CD4-positive, alpha-beta T cell treated with Interferon alpha-2 for 1 hour (primary cell): ENCODE measurements at regions not wholly inside any gene's neighbourhood (a gene's known extent, or its start where the extent isn't known, plus 50 kb on each side); places are given as distances from the start of the nearest gene placed in this dataset.

ENCODE experiments used
- DNase-seq, 2 donors: peaks; one replicate each; pipeline ENCODE4 v3.0.0-alpha.2; 2020 to 2022

DNA sequence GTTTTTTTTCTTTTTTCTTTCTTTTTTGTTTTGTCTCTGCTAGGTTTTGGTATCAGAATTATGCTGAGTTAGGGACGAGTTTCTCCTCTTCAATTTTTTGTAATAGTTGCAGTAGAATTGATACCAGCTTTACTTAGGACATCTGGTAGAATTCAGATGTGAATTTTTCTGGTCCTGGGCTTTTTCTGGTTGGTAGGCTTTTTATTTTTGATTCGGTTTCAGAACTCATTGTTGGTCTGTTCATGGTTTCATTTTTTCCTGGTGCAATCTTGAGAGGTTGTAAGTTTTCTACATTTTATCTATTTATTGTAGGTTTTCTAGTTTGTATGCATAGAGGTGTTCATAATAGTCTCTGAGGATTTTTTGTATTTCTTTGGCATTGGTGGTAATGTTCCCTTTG is 498.1 kb upstream of the CPEB2 start:
- DNase-seq, result no peak

DNA sequence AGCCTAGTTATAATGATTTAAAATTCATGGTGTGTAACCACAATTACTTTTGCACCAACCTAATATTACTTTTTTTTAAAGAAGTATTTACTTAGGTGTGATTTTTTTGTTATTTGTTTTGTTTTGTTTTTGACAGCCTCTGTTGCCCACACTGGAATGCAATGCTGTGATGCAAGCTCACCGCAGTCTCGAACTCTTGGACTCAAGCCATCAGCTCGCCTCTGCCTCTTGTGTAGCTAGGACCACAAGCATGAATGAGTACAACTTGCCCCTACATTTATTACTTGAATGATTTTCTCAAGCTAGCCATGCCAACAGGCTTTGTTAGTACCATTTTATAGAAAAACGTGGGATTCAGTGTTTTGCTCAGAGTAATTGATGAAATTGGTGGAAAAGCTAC is 488.8 kb upstream of the CPEB2 start:
- DNase-seq, result no peak

DNA sequence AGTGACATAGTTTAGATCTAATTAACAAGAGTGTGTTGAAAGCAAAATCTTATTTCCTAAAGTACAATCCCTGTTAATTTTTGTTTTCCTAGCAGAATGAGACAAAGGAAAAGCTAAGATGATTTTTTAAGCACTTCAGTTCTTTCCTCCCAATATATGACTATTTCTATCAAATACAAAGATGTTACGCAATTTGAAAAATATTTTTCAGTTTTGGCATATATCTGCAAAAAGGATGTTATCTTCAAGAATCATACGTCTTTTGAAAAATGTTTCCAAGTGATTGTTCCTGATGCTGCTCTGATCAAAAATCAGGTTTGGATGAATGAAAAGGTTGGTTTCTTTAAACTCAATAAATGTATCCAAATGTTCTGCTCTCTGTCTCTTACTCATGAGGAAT is 486.7 kb upstream of the CPEB2 start:
- no peak for DNase-seq

DNA sequence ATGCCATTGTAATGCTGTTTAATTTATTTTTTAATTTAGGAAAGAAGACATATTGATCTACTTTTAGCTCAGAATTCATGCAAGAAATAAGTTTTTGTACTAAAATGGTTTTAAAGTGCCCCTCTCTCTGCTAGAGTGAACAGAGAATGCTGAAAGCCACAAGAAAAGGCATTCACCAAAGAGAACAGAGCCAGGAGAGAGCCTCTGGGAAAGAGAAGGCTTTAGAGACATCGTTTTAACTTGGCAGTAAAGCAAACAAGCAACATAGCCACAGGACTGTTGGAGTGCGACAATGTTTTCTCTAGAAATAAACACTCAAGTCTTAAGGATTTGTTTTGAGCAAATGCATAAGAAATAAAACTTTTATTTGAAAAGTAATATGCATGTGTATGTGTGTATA is 484.1 kb upstream of the CPEB2 start:
- DNase-seq, result no peak

DNA sequence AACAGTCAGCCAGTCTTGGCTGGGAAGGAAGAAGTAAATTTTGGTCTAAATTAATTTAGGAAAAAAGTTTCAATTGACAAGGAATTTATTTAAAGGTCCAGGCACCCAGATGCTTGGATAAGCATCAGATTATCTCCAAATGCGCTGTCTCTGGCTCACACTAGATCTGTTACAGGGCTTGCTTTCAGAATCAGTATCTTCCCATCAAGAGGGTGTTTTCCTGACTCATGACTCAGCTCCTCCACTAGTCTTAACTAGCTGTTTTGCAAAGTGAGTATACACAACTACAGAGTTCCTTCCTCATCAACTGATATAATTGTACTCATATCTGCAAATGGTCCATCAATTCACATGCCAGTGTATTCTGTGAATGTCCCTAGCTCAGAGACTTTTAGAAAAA is 482.1 kb upstream of the CPEB2 start:
- no peak for DNase-seq

DNA sequence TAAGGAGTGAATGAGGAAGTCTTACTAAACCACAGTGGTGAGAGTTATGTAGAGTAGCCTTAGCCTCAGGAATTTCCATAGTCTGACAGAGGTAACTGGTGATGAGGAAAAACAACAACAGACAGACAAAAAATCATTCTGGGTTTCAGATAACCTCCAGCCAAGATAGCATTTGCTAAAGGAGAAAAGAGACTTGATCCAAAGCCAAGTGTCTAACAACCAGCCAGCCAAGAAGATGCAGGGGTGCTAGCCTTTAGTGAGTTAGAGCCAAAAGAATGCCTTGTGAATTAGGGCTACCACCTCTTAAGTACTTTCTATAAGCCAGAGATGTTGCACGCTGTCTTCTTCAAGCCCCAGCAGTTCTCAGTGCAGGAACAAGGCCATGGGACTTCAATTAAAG is 478.0 kb upstream of the CPEB2 start:
- DNase-seq, result no peak

DNA sequence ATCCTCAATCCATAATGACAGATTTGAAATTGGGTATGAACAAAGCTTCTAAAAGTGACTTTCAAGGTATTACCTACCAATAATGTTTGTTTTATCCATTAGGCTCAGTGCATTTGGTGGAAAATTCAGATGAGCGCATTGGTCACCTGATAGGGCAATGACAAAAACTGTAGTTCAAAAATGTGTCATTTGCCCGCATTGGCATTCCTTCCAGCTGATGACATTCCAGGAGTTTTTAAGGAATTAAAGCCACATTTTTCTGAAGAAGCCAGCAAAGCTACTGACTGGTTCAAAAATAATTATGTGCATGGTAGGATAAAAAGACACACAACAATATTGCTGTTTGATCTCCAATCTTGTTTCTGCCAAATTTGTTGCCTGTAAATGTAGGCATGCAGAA is 473.4 kb upstream of the CPEB2 start:
- DNase-seq, result no peak

DNA sequence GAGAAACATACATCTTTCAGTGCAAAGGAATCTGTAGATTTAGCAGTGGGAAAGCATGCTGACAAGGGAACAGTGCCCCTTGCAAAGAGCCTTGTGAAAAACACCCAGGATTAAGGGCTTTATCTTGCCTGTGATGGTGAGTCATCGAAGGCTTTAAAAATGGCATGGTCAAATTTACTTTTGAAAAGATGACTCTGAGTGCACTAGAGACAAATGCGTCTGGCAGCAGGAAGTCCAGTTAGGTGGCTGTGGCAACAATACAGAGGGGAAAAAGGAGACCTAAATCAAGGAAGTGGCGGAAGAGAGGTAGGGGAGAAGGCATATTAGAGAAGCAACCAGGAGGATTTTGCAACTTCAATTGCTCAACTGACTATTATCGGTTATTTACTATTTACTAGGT is 472.6 kb upstream of the CPEB2 start:
- no peak for DNase-seq

DNA sequence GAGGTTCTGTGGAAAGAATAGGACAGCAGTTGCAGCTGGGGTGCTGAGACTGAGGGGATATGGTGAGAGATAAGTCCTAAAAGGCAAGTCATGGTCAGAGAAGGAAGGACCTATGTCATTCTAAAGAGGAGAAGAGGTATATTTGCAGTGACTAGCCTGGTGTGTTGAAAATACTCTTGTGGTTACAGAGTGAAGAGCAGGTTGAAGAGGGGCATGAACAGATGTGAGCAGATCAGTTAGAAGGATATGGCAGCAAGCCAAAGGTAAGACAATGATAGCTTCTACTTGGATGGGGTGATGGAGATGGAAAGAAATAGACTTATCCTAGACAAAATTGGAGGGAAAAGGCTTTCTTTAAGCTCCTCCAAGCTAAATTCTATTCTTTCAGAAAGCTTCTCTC is 469.8 kb upstream of the CPEB2 start:
- DNase-seq, result no peak

DNA sequence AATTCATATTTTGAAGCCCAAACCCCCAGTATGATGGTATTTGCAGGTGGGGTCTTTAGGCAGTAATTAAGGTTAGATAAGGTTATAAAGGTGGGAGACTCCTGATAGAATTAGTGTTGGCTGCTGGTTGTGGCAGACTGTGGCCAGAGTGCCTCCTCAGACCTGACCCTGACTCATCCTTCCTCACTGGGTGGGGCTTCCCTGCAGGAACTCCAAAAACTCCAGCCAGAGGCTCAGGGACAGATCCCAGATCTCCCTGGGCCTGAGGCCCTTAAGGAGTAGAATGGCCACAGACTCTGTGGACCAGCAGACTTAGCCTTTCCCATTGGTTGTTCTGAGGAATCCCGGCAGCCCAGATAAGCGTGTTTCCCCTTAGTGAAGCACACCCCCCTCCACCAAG is 463.0 kb upstream of the CPEB2 start:
- DNase-seq, result no peak

DNA sequence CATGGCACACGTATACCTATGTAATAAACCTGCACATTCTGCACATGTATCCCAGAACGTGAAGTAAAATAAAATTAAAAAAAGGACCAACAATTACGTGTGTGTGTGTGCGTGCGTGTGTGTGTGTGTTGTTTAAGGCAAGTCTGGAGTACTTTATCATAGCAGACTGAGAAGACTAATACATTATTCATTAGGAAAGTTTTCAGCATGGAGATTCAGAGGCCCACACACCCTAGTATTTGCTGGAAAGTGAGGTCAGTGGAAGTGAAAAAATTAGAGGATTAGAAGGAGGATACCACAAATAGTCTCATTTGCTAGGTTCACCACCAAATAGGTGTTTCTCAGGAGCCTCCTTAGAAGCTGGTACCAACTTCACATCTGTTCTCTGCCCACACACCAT is 457.1 kb upstream of the CPEB2 start:
- no peak for DNase-seq

DNA sequence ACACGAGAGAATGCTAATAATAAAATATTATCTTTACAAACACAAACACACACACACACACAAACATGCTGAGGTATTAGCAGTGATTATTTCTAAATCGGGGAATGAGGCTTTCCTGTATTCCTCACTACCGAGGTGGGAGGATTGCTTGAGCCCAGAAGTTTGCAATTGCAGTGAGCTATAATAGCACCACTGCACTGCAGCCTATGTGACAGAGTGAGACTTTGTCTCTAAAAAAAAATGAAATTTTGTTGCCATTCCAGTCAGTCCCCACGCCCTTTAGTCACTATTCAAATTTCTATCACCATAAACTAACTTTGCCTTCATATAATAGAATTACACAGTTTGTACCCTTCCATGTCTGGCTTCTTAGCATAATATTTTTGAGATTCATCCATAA is 456.5 kb upstream of the CPEB2 start:
- no peak for DNase-seq

DNA sequence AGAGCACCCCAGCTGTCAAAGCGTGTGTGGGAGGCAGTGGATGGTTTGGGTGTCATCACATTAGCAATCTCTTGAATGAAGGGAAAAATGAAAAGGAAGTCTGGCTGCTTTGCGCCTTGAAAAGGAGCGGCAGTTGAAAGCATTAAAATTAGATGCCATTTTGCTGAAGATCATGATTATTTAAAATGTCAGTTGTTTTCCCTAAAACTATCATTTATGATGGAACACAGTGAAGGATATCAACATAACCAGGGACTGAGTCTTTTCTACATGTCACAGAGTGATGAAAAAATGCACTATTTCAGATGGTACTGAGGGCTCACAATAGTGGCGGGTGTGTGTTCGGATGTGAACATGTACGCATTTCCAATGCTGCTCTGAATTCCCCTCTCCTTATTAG is 450.2 kb upstream of the CPEB2 start:
- no peak for DNase-seq

DNA sequence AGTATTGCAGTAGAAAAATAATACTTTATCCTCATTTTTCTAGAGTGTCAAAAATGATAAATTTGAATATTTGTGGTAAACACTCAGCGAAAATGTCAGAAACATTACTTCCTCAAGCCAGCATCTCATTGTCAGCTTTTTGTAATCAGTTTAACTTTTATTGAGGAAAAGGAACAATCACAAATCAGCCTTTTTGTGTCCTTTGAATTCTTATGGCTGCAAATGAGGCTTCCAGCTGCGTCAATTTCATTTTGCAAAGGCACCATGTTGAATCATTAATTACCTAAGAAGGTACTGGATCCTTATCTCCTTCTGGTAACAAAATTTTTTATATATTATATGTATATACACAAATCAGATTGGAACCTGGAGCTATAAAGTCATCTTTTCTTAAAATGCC is 442.6 kb upstream of the CPEB2 start:
- no peak for DNase-seq

DNA sequence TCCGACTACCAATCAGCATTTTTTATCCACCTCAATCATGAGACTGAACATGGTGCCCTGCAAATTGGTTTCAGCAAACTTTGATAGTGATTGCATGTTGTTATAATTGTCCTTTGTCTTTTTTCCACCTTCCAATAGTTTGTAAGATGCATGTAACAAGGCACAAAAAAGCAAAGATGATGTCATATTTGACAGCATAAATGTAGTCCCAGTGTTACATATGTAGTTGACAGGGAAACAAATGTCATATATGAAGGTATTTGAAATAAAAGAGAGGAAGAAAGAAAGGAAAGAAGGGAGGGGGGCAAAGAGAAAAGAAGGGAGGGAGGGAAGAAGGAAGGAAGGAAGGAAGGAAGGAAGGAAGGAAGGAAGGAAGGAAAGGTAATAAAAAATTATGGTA is 441.7 kb upstream of the CPEB2 start:
- no peak for DNase-seq

DNA sequence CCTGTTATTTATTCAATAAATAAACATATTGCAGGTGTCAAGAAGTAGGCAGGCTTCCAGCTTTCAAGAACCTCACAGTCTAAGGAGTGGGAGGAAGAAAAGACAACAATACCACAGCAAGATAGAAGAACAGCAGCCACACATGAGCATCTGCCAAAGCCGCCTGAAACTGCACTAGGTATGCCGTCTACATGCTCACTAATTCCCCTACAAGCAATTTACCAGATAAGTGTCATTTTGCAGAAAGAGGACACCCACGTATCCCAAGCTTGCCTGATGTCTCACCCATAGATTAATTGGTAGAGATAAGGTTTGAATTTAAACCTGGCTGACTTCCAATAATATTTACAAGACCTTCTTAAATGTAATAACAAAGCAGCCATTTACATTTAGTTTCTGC is 439.4 kb upstream of the CPEB2 start:
- no peak for DNase-seq

DNA sequence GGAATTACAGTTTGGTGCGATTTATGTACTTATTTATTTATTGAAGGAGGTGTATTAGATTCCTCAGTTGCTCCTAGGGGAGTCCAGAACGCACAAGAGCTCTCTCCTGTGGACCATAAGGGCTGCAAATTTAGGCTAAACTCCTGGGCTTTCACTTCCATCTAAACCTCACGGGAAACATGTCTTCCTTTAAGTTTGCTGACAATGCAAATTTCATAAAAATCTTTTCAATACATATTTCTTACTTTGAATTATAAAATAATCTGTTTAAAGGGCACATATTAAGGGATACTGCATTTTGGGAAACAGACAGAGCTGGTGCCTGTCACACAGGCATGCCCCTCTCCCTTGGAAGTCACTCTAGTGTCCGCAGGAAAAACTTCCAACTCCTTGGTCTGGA is 438.0 kb upstream of the CPEB2 start:
- DNase-seq, result no peak

DNA sequence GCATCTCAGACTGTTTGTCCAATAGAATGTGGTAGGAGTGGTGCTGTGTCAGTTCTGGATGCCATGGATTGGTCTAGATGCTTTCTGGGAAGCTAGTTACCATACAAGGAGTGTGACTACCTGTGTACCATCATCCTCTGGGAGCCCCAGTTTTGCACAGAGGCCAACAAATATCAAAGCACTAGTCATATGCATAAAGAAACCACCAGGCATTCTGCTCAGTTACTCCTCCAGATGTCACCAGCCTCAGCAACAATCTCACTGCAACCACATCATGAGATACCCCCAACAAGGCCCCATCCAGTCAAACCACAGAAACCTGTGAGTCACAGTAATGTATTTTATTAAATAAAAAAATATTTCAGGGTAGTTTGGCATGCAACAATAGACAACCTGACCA is 435.8 kb upstream of the CPEB2 start:
- DNase-seq, result no peak

DNA sequence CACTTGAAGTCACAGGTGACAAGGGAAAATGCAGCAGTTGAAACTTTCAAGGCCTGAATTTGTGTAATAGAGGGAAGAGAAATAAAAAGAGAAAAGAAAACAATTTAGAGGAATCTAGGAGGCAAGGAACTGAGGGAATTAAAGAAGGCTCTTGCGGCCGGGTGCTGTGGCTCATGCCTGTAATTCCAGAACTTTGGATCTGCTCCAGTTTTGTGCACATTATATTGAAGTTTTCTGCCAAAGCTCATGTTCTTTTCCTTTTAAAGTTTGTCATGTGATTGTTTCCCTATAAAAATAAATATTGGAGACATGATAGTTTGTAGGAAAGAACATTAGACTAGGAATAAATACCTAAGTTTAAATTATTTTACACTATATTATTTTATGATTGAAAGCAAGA is 433.9 kb upstream of the CPEB2 start:
- DNase-seq, result no peak

DNA sequence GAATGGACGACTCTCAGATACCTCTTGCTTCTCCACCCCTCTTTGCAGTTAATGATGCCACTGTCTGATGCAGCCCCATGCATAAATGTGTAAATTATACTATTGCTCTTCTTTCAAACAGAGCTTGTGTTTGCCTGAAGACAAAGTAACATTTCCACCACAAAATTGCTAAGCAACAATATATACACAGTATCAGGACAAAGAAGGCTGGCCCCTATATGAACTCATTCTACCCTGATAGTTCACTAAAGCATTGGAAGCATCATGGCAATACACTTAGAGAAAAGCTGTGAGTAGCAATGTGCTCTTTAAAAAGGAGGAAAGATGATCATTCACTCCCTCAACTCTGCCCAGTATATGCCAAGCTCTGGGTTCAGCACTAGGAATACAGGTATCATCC is 427.0 kb upstream of the CPEB2 start:
- no peak for DNase-seq

DNA sequence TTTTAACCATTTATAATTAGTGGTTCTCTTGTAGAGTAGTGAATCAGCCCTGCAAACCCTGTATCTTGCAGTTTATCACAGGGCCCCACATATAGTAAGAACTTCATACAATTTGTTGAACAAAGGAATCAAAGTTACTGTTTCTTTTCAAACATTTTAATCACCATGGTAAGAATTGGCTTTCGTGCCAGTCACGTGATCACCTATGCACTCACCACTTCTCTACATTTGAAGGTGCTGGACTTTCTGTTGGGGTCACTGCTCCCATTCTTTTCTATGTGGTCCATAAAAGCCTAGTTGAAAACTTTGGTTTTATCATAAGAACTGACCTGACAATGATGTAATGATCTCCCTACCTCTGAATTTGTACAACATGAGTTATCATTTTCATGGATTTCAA is 426.4 kb upstream of the CPEB2 start:
- no peak for DNase-seq

DNA sequence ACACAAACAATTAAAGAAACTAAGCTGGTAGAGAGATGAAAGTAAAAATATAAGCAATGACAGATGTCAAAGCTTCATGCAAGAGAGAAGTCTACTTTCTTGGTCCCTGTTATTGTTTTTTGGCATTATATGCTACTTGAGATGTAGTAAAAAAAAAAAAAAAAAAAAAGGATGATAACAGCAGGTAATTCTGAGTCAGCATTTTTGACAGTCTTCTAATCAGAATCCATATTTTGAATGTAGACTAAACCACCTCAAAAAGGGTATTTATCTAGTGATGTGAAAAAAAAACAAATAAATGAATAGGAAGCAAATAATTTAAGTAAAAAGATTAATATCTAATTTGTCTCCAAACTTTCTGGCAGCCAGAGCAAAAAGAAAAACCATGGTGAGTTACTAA is 422.2 kb upstream of the CPEB2 start:
- no peak for DNase-seq

DNA sequence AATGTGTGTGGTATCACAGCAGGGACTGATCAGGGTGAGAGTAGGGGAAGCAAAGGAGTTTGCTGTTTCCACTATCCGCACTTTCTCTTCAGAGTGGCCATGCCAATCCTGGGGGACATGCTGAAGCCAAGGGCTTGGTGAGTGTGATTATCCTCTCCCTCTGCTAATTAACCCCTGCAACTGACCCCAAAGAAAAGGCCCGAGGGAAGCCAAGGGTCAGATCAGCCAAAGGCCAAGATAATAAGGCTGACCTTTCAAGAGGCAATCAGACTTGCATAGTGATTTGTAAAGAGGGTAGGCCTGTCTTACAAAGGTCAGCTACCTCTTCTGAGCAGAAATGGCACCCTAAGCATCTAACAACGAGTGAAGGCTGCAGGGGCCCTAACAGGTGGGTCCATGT is 420.5 kb upstream of the CPEB2 start:
- DNase-seq, result no peak

DNA sequence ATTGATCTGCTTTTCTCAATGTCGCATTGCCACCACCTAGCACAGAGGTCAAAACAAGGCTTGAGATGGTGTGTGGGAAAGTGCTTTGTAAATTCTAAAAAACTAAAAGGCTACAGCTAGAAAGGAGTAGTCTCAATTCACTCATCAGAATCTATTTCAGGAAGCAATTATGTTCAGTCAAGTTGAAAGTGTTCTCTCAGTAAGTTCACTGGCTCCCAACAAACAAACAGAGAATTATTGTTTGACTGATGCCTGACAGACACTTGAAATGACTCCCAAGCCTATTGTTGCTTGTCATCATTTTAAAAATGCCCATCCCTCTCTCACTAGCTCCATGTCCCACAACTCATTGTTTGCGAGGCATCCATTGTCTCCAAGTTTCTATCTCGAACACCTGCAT is 419.6 kb upstream of the CPEB2 start:
- DNase-seq, result no peak

DNA sequence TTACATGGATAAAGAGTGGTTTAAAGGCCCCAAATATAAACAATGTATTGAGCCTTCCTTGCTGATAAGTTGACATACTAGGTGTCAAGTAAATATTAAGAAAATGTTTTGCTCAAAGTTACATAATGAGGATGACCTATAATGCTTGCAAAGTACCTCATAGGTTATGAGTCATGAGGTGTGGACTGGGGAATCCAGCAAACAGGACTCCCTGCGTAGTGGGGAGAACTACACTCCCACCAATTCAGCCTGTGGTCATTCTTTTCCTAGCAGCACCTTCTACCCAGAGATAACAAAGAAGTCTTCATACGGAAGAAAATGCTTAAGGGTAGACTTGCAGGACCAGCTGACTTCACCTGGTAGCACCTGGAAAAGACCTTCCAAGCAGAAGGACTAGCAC is 418.9 kb upstream of the CPEB2 start:
- no peak for DNase-seq

DNA sequence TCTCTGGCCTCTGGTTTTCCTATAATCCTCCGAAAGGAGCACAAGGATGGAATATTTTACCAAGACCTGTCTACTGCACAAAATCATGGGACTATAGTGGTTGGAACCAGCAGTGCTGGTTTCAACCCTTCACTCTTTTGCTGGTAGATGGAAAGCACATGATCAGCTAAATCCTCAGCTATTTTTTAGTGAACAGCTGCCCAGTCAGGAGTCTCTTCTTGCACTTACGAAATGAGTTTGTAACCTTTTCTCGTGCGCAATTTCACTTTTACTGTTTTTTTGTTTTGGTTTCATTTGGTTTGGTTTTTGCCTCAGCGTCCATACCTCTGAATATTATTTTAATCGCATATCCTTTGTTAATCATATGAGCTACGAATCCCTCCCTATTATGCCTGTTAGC is 418.5 kb upstream of the CPEB2 start:
- no peak for DNase-seq

DNA sequence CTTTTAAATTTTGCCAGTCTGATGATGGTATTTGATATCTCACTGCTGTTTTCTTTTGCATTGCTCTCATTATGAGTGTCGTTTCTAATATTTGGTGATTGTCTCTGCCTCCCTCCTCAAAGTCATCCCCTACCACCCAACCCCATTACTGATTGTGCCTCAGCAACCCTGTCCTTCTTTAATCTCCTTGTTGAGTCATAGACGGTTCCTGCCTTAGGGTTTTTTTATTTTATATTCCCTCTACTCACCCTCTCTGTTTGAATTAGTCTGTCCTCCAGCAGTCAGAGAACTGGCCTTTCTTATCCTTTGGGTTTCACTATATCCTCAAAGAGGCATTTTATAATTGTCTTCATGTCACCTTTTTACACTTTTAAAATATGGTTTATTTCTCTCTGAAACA is 409.3 kb upstream of the CPEB2 start:
- DNase-seq, result no peak
